HFFc6 (cell line): ENCODE measurements at regions not wholly inside any gene's neighbourhood (a gene's known extent, or its start where the extent isn't known, plus 50 kb on each side); places are given as distances from the start of the nearest gene placed in this dataset.

Source experiments
- DNase-seq: peaks from one replicate; pipeline ENCODE4 v3.0.0-alpha.2; 2018
- H3K27ac Mint-ChIP-seq: 2 replicates; pipeline ENCODE4 v1.8.0; 2020; ENCODE audit warnings: mild to moderate bottlenecking, mixed read lengths
- H3K27me3 Mint-ChIP-seq: 2 replicates; pipeline ENCODE4 v1.8.0; 2021; ENCODE audit warnings: mild to moderate bottlenecking, moderate library complexity, mixed read lengths; ENCODE audit not compliant: insufficient read depth
- H3K36me3 Mint-ChIP-seq: 2 replicates; pipeline ENCODE4 v1.8.0; 2021; ENCODE audit warnings: low read depth, mixed read lengths
- H3K4me1 Mint-ChIP-seq: 2 replicates; pipeline ENCODE4 v1.8.0; 2020; ENCODE audit warnings: low read depth, mixed read lengths
- H3K4me3 Mint-ChIP-seq: 2 replicates; pipeline ENCODE4 v1.8.0; 2020; ENCODE audit warnings: mild to moderate bottlenecking, moderate library complexity, mixed read lengths
- H3K9me3 Mint-ChIP-seq: 2 replicates; pipeline ENCODE4 v1.8.0; 2020; ENCODE audit warnings: mild to moderate bottlenecking, mixed read lengths
- TF ChIP-seq, protein P1 (sequence below): fragments of 200-600 bp; sonication (generic); IDR thresholded peaks from 2 replicates; pipeline ENCODE4 v1.5.0; 2021; ENCODE audit warnings: antibody characterized with exemption, mild to moderate bottlenecking

DNA sequence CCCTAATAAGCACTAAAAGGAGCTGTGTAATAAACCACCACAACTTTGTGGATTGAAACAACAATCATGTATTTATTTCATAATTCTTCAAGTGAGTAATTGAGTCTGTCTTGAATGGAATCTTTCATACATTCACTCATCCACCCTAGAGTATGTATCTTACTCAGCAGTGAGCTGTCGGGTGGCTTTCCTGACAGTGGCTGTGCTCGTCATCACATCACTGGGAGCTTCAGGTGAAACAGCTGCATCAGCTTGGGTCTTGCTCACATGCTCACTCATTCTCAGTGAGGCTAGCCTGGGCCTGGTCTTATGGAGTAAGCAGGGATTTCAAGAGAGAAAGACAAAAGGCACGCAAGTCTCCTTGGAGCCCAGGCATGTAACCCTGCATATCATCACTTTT lies 271.4 kb downstream of the POM121L12 start:
- H3K27ac Mint-ChIP-seq = no peak overlapping the region
- peaks cover 63% of the 10 kb centered on the region for H3K9me3 Mint-ChIP-seq
- no peak overlapping the region for H3K4me3 Mint-ChIP-seq
- H3K36me3 Mint-ChIP-seq = no peaks in the 10 kb centered on the region
- DNase-seq = no peak
- TF ChIP-seq, protein P1, sequence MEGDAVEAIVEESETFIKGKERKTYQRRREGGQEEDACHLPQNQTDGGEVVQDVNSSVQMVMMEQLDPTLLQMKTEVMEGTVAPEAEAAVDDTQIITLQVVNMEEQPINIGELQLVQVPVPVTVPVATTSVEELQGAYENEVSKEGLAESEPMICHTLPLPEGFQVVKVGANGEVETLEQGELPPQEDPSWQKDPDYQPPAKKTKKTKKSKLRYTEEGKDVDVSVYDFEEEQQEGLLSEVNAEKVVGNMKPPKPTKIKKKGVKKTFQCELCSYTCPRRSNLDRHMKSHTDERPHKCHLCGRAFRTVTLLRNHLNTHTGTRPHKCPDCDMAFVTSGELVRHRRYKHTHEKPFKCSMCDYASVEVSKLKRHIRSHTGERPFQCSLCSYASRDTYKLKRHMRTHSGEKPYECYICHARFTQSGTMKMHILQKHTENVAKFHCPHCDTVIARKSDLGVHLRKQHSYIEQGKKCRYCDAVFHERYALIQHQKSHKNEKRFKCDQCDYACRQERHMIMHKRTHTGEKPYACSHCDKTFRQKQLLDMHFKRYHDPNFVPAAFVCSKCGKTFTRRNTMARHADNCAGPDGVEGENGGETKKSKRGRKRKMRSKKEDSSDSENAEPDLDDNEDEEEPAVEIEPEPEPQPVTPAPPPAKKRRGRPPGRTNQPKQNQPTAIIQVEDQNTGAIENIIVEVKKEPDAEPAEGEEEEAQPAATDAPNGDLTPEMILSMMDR = no peak
- H3K27me3 Mint-ChIP-seq = no peaks in the 10 kb centered on the region; the same call in 1 of the 2 replicates
- H3K4me1 Mint-ChIP-seq = no peaks in the 10 kb centered on the region

DNA sequence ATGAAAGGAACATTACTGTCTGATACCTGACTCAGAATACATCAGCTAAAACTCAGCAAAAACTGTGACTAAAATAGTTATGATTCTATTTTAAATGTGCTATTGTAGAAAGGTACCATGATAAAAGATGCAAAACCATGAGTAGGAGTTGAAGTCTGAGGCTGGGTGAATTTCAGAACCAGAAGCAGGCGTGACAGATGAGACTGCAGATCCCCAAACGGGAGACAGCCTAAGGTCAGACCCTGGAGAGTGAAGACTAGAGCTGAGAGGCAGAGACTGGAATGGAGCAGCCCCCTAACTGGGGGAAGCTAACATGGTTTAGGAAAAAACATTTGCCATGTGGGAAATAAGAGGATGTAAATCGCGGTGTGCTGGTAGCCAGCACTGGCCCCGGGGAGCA lies 275.8 kb downstream of the POM121L12 start:
- no peaks in the 10 kb centered on the region; the same call in 1 of the 2 replicates for H3K27me3 Mint-ChIP-seq
- H3K36me3 Mint-ChIP-seq = no peaks in the 10 kb centered on the region
- no peak overlapping the region for H3K27ac Mint-ChIP-seq
- H3K4me1 Mint-ChIP-seq = no peaks in the 10 kb centered on the region
- H3K4me3 Mint-ChIP-seq = no peak overlapping the region
- H3K9me3 Mint-ChIP-seq = peaks cover 40% of the 10 kb centered on the region
- TF ChIP-seq, protein P1 = no peak
- no peak for DNase-seq

DNA sequence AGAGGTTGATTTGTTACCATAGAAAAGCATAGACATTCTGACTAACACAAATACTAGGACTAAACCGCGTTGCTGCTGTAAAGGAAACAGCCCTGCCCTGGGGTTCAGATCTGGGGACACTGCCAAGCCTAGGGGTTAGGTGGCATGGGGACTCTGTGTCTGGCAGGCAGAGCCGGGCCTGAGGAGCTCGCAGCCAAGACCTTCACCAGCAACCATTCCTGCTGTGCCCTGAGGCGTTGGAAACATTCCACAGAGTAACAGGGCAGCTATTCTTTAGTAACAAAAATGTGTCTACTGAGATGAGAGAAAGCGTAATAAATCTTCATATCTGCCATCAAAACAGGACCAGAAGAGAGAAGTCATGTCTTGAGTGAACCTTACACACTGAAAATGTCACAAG lies 280.5 kb downstream of the POM121L12 start:
- H3K4me3 Mint-ChIP-seq = no peak overlapping the region
- no peak for DNase-seq

GRCh38 chr7:53318566-53318965 lies 283.1 kb downstream of the POM121L12 start:
- no peaks in the 10 kb centered on the region for H3K36me3 Mint-ChIP-seq
- no peaks in the 10 kb centered on the region for H3K4me1 Mint-ChIP-seq
- H3K4me3 Mint-ChIP-seq = no peak overlapping the region
- no peak overlapping the region for H3K27ac Mint-ChIP-seq
- no peaks in the 10 kb centered on the region for H3K27me3 Mint-ChIP-seq
- DNase-seq = no peak
- TF ChIP-seq, protein P1 = no peak
- H3K9me3 Mint-ChIP-seq = peaks cover 20% of the 10 kb centered on the region

More for the DNA sequence above, 280.5 kb downstream of the POM121L12 start:
- Mint-ChIP-seq H3K36me3 (no peaks in the 10 kb centered on the region), H3K27me3 (no peaks in the 10 kb centered on the region), H3K9me3 (peaks cover 20% of the 10 kb centered on the region), H3K4me1 (no peaks in the 10 kb centered on the region), H3K27ac (no peak overlapping the region)
- TF ChIP-seq, protein P1 = no peak

DNA sequence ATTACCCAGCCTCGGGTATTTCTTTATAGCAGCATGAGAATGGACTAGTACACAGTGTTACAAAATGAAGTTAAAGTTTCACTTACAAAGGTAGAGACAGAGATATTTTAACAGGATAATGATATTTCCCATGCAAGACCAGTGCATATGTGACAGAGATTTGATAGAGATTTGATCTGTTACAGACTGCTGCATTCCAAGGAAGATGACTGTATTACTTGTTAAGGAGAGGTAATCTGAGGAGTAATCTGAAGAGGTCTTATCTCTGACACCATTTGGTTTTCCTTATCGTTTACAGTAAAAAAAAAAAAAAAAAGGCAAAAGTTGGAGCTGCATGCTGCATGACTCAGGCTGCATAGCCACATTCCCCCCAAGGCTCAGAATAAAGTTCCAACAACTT lies 289.6 kb downstream of the POM121L12 start:
- TF ChIP-seq, protein P1 = no peak
- H3K9me3 Mint-ChIP-seq = peaks cover 22% of the 10 kb centered on the region
- no peaks in the 10 kb centered on the region for H3K4me1 Mint-ChIP-seq
- no peak overlapping the region for H3K27ac Mint-ChIP-seq
- no peaks in the 10 kb centered on the region for H3K36me3 Mint-ChIP-seq
- H3K4me3 Mint-ChIP-seq = no peak overlapping the region
- DNase-seq = no peak
- no peaks in the 10 kb centered on the region for H3K27me3 Mint-ChIP-seq

- H3K4me3 Mint-ChIP-seq = no peak overlapping the region
- no peak overlapping the region for H3K27ac Mint-ChIP-seq
- no peaks in the 10 kb centered on the region for H3K4me1 Mint-ChIP-seq
- peaks cover 19% of the 10 kb centered on the region for H3K9me3 Mint-ChIP-seq
- no peaks in the 10 kb centered on the region for H3K27me3 Mint-ChIP-seq
- TF ChIP-seq, protein P1 = no peak
- no peaks in the 10 kb centered on the region for H3K36me3 Mint-ChIP-seq
- DNase-seq = no peak
Measured at GRCh38 chr7:53326634-53327033, 291.2 kb downstream of the POM121L12 start.
